ENCODE measurements at regions not wholly inside any gene's neighbourhood (a gene's known extent, or its start where the extent isn't known, plus 50 kb on each side); places are given as distances from the start of the nearest gene placed in this dataset.
A peak's percentile ranks its signal among the peaks of the same experiment; 100 is the strongest.

DNA sequence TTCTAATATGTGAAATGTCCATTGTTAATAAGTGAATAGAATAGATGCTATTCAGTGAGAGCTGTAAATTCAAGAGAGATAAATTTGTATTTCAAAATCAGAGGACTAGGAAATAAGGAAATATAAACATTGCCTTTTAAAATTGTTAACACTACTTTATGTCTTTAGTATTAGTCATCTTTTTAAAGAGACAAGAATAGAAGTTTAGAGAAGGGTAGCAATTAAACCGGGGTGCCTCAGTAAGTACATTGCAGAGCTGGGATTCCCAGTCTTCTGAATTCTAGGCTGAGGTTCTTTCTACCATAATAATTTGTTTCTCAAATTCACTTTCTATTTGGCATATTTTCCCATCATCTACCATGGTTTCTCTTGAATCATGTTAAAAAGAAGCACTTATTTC lies 498.6 kb downstream of the SLC16A7 start:
- Mint-ChIP-seq H3K9me3 (ENCODE audit: low read depth, unreplicated experiment) (peaks cover 4% of the 10 kb centered on the region), H3K27me3 (ENCODE audit: unreplicated experiment) (no peaks in the 10 kb centered on the region), H3K4me1 (ENCODE audit: low read depth, unreplicated experiment) (no peaks in the 10 kb centered on the region), H3K4me3 (ENCODE audit: low read depth, unreplicated experiment) (no peak overlapping the region), H3K36me3 (ENCODE audit: insufficient read depth, unreplicated experiment) (no peaks in the 10 kb centered on the region), H3K27ac (ENCODE audit: unreplicated experiment) (no peak overlapping the region)
- CTCF ChIA-PET, result no interaction called here
- intact Hi-C loops (cut with micrococcal nuclease; ENCODE audit: unreplicated experiment), result no loop called here
- TF ChIP-seq, protein P1, sequence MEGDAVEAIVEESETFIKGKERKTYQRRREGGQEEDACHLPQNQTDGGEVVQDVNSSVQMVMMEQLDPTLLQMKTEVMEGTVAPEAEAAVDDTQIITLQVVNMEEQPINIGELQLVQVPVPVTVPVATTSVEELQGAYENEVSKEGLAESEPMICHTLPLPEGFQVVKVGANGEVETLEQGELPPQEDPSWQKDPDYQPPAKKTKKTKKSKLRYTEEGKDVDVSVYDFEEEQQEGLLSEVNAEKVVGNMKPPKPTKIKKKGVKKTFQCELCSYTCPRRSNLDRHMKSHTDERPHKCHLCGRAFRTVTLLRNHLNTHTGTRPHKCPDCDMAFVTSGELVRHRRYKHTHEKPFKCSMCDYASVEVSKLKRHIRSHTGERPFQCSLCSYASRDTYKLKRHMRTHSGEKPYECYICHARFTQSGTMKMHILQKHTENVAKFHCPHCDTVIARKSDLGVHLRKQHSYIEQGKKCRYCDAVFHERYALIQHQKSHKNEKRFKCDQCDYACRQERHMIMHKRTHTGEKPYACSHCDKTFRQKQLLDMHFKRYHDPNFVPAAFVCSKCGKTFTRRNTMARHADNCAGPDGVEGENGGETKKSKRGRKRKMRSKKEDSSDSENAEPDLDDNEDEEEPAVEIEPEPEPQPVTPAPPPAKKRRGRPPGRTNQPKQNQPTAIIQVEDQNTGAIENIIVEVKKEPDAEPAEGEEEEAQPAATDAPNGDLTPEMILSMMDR (IDR thresholded peaks at IDR 0.05; ENCODE audit: unreplicated experiment), result no peak
- DNase-seq, result no peak
- BruUV-seq (replicated peaks), result no TSS peak

DNA sequence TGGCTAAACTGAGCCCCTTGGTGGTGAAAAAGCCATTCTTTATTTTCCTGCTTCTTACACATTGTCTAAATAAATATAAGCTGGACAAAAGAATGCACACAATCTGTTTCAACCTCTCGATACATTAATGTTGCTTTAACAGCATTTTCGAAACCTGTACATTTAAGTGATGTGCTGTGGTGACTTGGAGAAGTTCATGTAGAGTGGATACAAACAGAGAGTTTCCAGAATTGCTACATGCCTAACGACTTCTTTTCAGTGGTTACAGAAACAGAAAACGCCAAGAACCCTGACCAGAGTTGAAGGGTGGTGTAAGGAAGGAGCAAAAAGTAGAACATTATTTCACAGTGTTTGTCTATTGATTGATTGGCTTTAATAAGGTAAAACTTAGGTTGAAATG lies 500.9 kb downstream of the SLC16A7 start:
- H3K9me3 Mint-ChIP-seq (ENCODE audit: low read depth, unreplicated experiment), result peaks cover 3% of the 10 kb centered on the region
- TF ChIP-seq, protein P1 (IDR thresholded peaks at IDR 0.05; ENCODE audit: unreplicated experiment), result no peak
- H3K4me3 Mint-ChIP-seq (ENCODE audit: low read depth, unreplicated experiment), result no peak overlapping the region
- H3K4me1 Mint-ChIP-seq (ENCODE audit: low read depth, unreplicated experiment), result peaks cover 17% of the 10 kb centered on the region
- no TSS peak for BruUV-seq (replicated peaks)
- no peak for DNase-seq
- intact Hi-C loops (cut with micrococcal nuclease; ENCODE audit: unreplicated experiment), result no loop called here
- CTCF ChIA-PET, result no interaction called here
- H3K36me3 Mint-ChIP-seq (ENCODE audit: insufficient read depth, unreplicated experiment), result no peaks in the 10 kb centered on the region
- H3K27me3 Mint-ChIP-seq (ENCODE audit: unreplicated experiment), result no peaks in the 10 kb centered on the region
- no peak overlapping the region for H3K27ac Mint-ChIP-seq (ENCODE audit: unreplicated experiment)

DNA sequence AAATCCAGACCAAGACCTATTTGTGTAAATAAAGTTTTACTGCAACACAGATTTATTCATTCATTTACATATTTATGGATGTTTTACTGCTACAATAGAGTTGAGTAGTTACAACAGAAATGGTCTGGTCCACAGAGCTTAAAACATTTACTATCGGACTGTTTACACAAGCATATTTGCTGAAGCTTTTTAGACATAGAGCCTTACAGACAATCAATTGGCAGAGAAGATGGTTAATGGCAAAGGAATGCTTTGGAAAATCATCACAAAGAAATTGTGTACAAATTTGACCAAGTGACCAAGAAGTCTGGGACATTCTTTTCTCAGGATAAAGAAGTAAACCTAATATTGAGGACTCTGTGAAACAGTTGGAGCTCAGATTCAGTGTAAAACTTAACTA lies 504.3 kb downstream of the SLC16A7 start:
- H3K36me3 Mint-ChIP-seq (ENCODE audit: insufficient read depth, unreplicated experiment), result no peaks in the 10 kb centered on the region
- H3K4me3 Mint-ChIP-seq (ENCODE audit: low read depth, unreplicated experiment), result no peak overlapping the region
- TF ChIP-seq, protein P1 (IDR thresholded peaks at IDR 0.05; ENCODE audit: unreplicated experiment), result no peak
- intact Hi-C loops (cut with micrococcal nuclease; ENCODE audit: unreplicated experiment), result loop anchor here (5.0 kb wide), 1 partner anchor 157 kb away; no protein-coding TSS in a partner anchor
- no peak overlapping the region for H3K27ac Mint-ChIP-seq (ENCODE audit: unreplicated experiment)
- no peak for DNase-seq
- CTCF ChIA-PET, result no interaction called here
- peaks cover 3% of the 10 kb centered on the region for H3K9me3 Mint-ChIP-seq (ENCODE audit: low read depth, unreplicated experiment)
- no peaks in the 10 kb centered on the region for H3K27me3 Mint-ChIP-seq (ENCODE audit: unreplicated experiment)
- BruUV-seq (replicated peaks), result no TSS peak
- H3K4me1 Mint-ChIP-seq (ENCODE audit: low read depth, unreplicated experiment), result peaks cover 19% of the 10 kb centered on the region

DNA sequence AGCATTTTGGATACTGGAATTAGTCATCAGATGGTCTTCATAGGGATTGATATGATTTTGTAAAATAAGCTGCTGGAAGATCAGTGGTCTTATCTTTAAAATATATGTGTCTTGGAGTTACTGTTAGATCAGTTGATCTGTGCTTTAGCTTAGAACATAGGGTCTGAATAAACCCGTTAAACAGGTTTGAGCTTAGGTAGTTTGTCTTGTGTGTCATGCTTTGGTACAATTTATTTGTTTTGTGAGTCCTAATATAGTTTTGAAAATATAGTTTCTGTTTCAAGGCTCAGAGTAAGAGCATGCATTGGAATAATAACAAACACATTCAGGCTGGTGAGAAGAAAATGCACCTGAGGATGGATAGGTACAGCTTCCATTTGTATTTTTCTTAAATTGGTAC lies 505.0 kb downstream of the SLC16A7 start:
- no TSS peak for BruUV-seq (replicated peaks)
- H3K9me3 Mint-ChIP-seq (ENCODE audit: low read depth, unreplicated experiment), result peaks cover 3% of the 10 kb centered on the region
- CTCF ChIA-PET, result interaction anchor here (0.6 kb wide), 1 partner anchor 575 kb away, joined by 4 read pairs; no protein-coding TSS in a partner anchor
- H3K4me3 Mint-ChIP-seq (ENCODE audit: low read depth, unreplicated experiment), result no peak overlapping the region
- no peaks in the 10 kb centered on the region for H3K36me3 Mint-ChIP-seq (ENCODE audit: insufficient read depth, unreplicated experiment)
- DNase-seq, result peak; percentile 3
- peak overlapping the region; percentile 34 for H3K27ac Mint-ChIP-seq (ENCODE audit: unreplicated experiment)
- no peaks in the 10 kb centered on the region for H3K27me3 Mint-ChIP-seq (ENCODE audit: unreplicated experiment)
- intact Hi-C loops (cut with micrococcal nuclease; ENCODE audit: unreplicated experiment), result loop anchor here (5.0 kb wide), 1 partner anchor 156 kb away; no protein-coding TSS in a partner anchor
- TF ChIP-seq, protein P1 (IDR thresholded peaks at IDR 0.05; ENCODE audit: unreplicated experiment), result no peak
- peaks cover 19% of the 10 kb centered on the region for H3K4me1 Mint-ChIP-seq (ENCODE audit: low read depth, unreplicated experiment)

Data from Calu3 (cell line).